Naive thymus-derived CD4-positive, alpha-beta T cell (primary cell): ENCODE measurements at regions not wholly inside any gene's neighbourhood (a gene's known extent, or its start where the extent isn't known, plus 50 kb on each side); places are given as distances from the start of the nearest gene placed in this dataset.

Source experiments
- ATAC-seq: fragments of 150-1000 bp; cut with Tn5 transposase; 2 replicates; pipeline ENCODE4 v1.10.0; 2021; ENCODE audit warnings: mild to moderate bottlenecking, moderate library complexity
- CTCF ChIA-PET: fragments of 350-600 bp; sonication (Branson Sonifier 250); formaldehyde crosslinking; loops from one replicate; lab custom pipeline; 2021; ENCODE audit warnings: antibody characterized with exemption; lab: Charles Lee
- POLR2A ChIA-PET: fragments of 350-600 bp; sonication (Branson Sonifier 250); formaldehyde crosslinking; loops from one replicate; lab custom pipeline; 2021; ENCODE audit warnings: antibody characterized with exemption, inconsistent platforms; lab: Charles Lee
- DNase-seq, 9 donors: peaks; one replicate each; pipeline versions ENCODE4 v3.0.0 to v3.0.0-alpha.2; 2020 to 2022; ENCODE audit warnings: mixed read lengths in 1 of 9
- H3K27ac ChIP-seq: one replicate; pipeline ENCODE4 v1.7.0; 2013; ENCODE audit warnings: mild to moderate bottlenecking, low read depth, low read length, moderate library complexity
- H3K27me3 ChIP-seq, 2 donors: one replicate each; pipeline ENCODE4 v1.7.0; 2013; ENCODE audit warnings: low read length in 2 of 2, mild to moderate bottlenecking in 2 of 2, moderate library complexity in 2 of 2; ENCODE audit not compliant: control insufficient read depth in 2 of 2, insufficient read depth in 2 of 2
- H3K36me3 ChIP-seq, 3 experiments: 1 replicate in 2 of 3; 2 replicates in 1 of 3; pipeline ENCODE4 v1.7.0; 2013; ENCODE audit warnings: low read length in 3 of 3, mild to moderate bottlenecking in 3 of 3, moderate library complexity in 1 of 3; ENCODE audit not compliant: insufficient read depth in 3 of 3, control insufficient read depth in 2 of 3
- H3K4me1 ChIP-seq, 2 donors: one replicate each; pipeline ENCODE4 v1.7.0; 2013; ENCODE audit warnings: low read length in 2 of 2, mild to moderate bottlenecking in 2 of 2, moderate library complexity in 1 of 2; ENCODE audit not compliant: control insufficient read depth in 2 of 2, insufficient read depth in 2 of 2
- H3K4me3 ChIP-seq: 2 replicates; pipeline ENCODE4 v1.7.0; 2013; ENCODE audit warnings: mild to moderate bottlenecking, low read length
- H3K9me3 ChIP-seq, 3 experiments: 1 replicate in 2 of 3; 2 replicates in 1 of 3; pipeline ENCODE4 v1.7.0; 2013; ENCODE audit warnings: low read length in 3 of 3; ENCODE audit not compliant: control insufficient read depth in 2 of 3
- H3K27ac Mint-ChIP-seq, 9 donors: one replicate each; pipeline ENCODE4 v1.8.0; 2020 to 2022; ENCODE audit warnings: mixed read lengths in 9 of 9, mild to moderate bottlenecking in 8 of 9, moderate library complexity in 5 of 9, inconsistent platforms in 2 of 9
- H3K27me3 Mint-ChIP-seq, 5 donors: one replicate each; pipeline ENCODE4 v1.8.0; 2021 to 2022; ENCODE audit warnings: mixed read lengths in 5 of 5, mild to moderate bottlenecking in 1 of 5
- H3K36me3 Mint-ChIP-seq, 5 donors: one replicate each; pipeline ENCODE4 v1.8.0; 2020 to 2022; ENCODE audit warnings: mixed read lengths in 5 of 5, mild to moderate bottlenecking in 3 of 5, inconsistent platforms in 1 of 5
- H3K4me1 Mint-ChIP-seq, 7 donors: one replicate each; pipeline ENCODE4 v1.8.0; 2020 to 2022; ENCODE audit warnings: mixed read lengths in 7 of 7, mild to moderate bottlenecking in 3 of 7, inconsistent platforms in 1 of 7
- H3K4me3 Mint-ChIP-seq, 10 donors: one replicate each; pipeline ENCODE4 v1.8.0; 2020 to 2022; ENCODE audit warnings: mild to moderate bottlenecking in 10 of 10, mixed read lengths in 10 of 10, moderate library complexity in 6 of 10, inconsistent platforms in 2 of 10
- H3K9me3 Mint-ChIP-seq, 11 donors: one replicate each; pipeline ENCODE4 v1.8.0; 2020 to 2022; ENCODE audit warnings: mixed read lengths in 11 of 11, mild to moderate bottlenecking in 4 of 11, inconsistent platforms in 1 of 11, moderate library complexity in 1 of 11
- intact Hi-C, 2 donors: fragments of 100-400 bp; cut with micrococcal nuclease; formaldehyde crosslinking; loops; one replicate each; pipeline ENCODE4 v1.15.1; 2023

DNA sequence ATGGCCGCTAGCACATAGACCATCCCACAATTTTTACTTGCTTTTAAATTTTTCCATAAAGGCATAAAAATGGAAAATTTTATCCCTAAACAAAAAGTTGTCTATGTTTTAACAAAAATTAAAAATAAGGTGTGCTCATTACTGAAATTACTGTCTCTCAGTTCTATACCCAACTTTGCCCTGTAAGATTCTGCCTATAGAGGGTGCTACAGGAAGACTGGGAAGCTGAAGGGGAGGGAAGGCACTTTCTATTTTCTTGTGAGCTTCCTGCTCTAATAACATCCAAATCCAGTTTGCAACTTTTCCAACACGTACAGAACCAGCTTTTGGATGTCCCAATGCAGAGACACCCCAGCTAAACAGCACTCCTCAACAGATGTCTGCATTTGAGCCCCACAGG lies 666.9 kb downstream of the PLCL1 start:
- no peak overlapping the region for H3K27ac Mint-ChIP-seq
- H3K27ac ChIP-seq, result no peak overlapping the region
- no peak overlapping the region for H3K4me3 ChIP-seq
- H3K4me1 ChIP-seq, result no peaks in the 10 kb centered on the region
- H3K4me3 Mint-ChIP-seq, result no peak overlapping the region
- intact Hi-C loops, result no loop called here
- no peaks in the 10 kb centered on the region for H3K4me1 Mint-ChIP-seq
- no peak for DNase-seq
- no peaks in the 10 kb centered on the region for H3K36me3 ChIP-seq
- ChIA-PET CTCF (no interaction called here), POLR2A (no interaction called here)
- H3K9me3 Mint-ChIP-seq, result peaks cover 0 to 12% (median 0%) of the 10 kb centered on the region in 11 donors
- H3K9me3 ChIP-seq, result no peaks in the 10 kb centered on the region
- no peak for ATAC-seq
- H3K27me3 ChIP-seq, result no peaks in the 10 kb centered on the region
- no peaks in the 10 kb centered on the region for H3K36me3 Mint-ChIP-seq
- H3K27me3 Mint-ChIP-seq, result peaks cover 0 to 5% (median 0%) of the 10 kb centered on the region in 5 donors

DNA sequence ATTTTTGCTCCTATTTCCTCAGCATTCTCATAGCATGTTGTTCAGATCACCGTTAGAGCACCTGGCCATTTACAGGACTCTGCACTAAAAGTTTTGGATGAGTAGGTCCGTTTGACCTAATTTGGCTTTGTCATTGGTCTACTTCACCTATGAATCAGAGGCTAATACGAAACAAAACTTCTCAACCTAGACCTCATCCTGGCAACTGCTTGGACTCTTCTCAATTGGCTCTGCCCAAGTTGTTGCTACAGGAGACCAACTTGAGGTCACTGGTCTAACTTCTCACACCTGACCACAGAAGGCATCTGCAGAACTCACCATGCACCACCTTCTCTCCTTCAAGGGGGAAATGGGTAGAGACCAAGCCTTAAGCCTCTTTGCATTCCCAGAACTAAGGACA lies 663.7 kb downstream of the PLCL1 start:
- Mint-ChIP-seq H3K36me3 (no peaks in the 10 kb centered on the region), H3K4me1 (no peaks in the 10 kb centered on the region), H3K9me3 (peaks cover 0 to 8% (median 0%) of the 10 kb centered on the region in 11 donors), H3K27me3 (peaks cover 0 to 9% (median 4%) of the 10 kb centered on the region in 5 donors), H3K27ac (no peak overlapping the region), H3K4me3 (no peak overlapping the region)
- no peaks in the 10 kb centered on the region for H3K9me3 ChIP-seq
- no peak for DNase-seq
- H3K4me1 ChIP-seq, result no peaks in the 10 kb centered on the region
- ChIA-PET CTCF (no interaction called here), POLR2A (no interaction called here)
- ATAC-seq, result no peak
- no peak overlapping the region for H3K27ac ChIP-seq
- H3K4me3 ChIP-seq, result no peak overlapping the region
- no peaks in the 10 kb centered on the region for H3K27me3 ChIP-seq
- H3K36me3 ChIP-seq, result no peaks in the 10 kb centered on the region
- intact Hi-C loops, result no loop called here

DNA sequence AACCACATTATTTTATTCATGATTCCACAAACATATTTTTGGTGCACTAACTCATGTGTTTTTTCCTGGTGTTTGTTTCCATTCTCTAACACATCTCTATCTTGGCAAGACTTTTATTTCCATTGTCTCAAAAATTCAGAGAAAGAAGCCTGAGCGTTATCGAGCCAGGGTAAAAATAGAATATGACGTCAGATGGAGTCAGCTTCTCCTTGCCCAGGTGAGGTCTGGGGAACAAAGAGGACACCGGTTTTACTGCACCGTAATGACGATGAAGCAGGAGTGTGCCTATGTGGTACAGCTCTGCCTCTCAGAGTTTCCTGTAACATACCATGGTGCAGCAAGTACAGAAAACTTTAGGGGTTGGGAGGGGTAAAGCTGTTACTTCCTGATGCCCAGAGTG lies 661.6 kb downstream of the PLCL1 start:
- ATAC-seq (no peak), DNase-seq (no peak)
- no peaks in the 10 kb centered on the region for H3K4me1 Mint-ChIP-seq
- CTCF ChIA-PET, result interaction anchor here (0.7 kb wide), 1 partner anchor 555 kb away, joined by 3 read pairs; no protein-coding TSS in a partner anchor
- no peaks in the 10 kb centered on the region for H3K36me3 Mint-ChIP-seq
- peaks cover 0 to 9% (median 4%) of the 10 kb centered on the region in 5 donors for H3K27me3 Mint-ChIP-seq
- no peak overlapping the region for H3K4me3 Mint-ChIP-seq
- Histone ChIP-seq H3K9me3 (no peaks in the 10 kb centered on the region), H3K4me3 (no peak overlapping the region), H3K27ac (no peak overlapping the region), H3K36me3 (no peaks in the 10 kb centered on the region), H3K27me3 (no peaks in the 10 kb centered on the region), H3K4me1 (no peaks in the 10 kb centered on the region)
- H3K27ac Mint-ChIP-seq, result no peak overlapping the region
- peaks cover 0 to 8% (median 0%) of the 10 kb centered on the region in 11 donors for H3K9me3 Mint-ChIP-seq
- POLR2A ChIA-PET, result no interaction called here
- intact Hi-C loops, result no loop called here

DNA sequence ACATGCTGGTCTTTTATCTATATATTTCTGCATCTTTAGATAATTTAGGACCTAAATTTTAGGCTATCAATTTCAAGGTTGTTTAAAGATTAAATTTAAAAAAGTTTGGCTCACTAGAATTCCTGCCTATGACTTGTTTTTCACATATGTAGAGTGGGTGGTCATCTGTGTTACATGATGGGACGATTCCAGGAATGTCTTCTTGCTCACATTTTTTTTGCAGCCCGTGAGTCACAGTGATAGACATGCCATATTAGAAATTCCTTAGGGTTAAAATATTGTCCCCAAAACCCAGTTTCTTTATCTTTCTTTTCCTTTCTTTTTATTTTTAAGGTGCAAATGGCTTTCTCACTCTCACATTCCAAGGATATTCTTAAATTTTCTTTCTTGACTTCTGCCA lies 652.0 kb downstream of the PLCL1 start:
- POLR2A ChIA-PET, result no interaction called here
- Mint-ChIP-seq H3K4me3 (no peak overlapping the region), H3K9me3 (peaks cover 0 to 2% (median 0%) of the 10 kb centered on the region in 11 donors), H3K36me3 (no peaks in the 10 kb centered on the region), H3K4me1 (no peaks in the 10 kb centered on the region), H3K27me3 (peaks cover 0 to 12% (median 6%) of the 10 kb centered on the region in 5 donors), H3K27ac (no peak overlapping the region)
- Histone ChIP-seq H3K9me3 (no peaks in the 10 kb centered on the region), H3K27ac (no peak overlapping the region), H3K4me3 (no peak overlapping the region), H3K27me3 (no peaks in the 10 kb centered on the region), H3K36me3 (no peaks in the 10 kb centered on the region), H3K4me1 (no peaks in the 10 kb centered on the region)
- DNase-seq (no peak), ATAC-seq (no peak)
- intact Hi-C loops, result no loop called here
- CTCF ChIA-PET, result no interaction called here

DNA sequence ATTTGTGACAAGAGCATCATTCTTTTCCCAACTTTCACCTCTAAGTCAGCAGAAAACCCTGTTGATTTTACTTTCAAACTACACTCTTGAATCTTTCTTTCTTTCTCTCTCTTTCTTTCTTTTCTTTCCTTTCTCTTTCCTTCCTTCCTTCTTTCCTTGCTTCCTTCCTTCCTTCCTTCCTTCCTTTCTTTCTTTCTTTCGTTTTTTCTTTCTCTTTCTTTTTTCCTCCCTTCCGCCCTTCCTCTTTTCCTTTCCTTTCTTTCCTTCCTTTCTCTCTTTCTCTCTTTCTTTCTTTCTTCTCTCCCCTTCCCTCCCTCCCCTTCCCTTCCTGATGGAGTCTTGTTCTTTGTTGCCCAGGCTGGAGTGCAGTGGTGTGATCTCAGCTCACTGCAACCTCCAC lies 649.5 kb downstream of the PLCL1 start:
- POLR2A ChIA-PET, result no interaction called here
- Histone ChIP-seq H3K4me1 (no peaks in the 10 kb centered on the region), H3K4me3 (no peak overlapping the region), H3K9me3 (no peaks in the 10 kb centered on the region), H3K27ac (no peak overlapping the region), H3K36me3 (no peaks in the 10 kb centered on the region), H3K27me3 (no peaks in the 10 kb centered on the region)
- Mint-ChIP-seq H3K4me1 (no peaks in the 10 kb centered on the region), H3K9me3 (peaks cover 0 to 4% (median 0%) of the 10 kb centered on the region in 11 donors), H3K27ac (no peak overlapping the region), H3K36me3 (no peaks in the 10 kb centered on the region), H3K4me3 (no peak overlapping the region), H3K27me3 (peaks cover 0 to 12% (median 6%) of the 10 kb centered on the region in 5 donors)
- no peak for ATAC-seq
- no peak for DNase-seq
- CTCF ChIA-PET, result no interaction called here
- intact Hi-C loops, result no loop called here

DNA sequence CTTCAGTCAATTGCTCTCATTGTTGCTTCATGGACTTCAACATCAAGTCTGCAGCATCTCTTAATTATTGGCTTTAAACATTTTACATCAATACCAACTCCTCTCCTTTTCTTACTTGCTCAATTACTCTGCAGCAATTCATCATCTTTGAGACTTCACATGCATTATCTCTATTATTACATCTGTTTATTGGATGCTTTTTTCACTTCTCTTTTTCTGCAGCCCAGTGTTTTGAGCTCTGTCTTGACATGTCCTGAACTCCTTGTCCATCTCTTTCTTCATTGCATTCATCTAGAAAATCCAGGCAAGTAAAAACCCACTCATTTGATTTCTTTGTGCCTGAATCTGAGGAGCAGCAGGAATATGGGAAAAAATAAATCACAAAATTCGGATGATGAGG lies 647.9 kb downstream of the PLCL1 start:
- H3K36me3 Mint-ChIP-seq, result no peaks in the 10 kb centered on the region
- H3K9me3 ChIP-seq, result no peaks in the 10 kb centered on the region
- ATAC-seq (no peak), DNase-seq (no peak)
- no peak overlapping the region for H3K27ac Mint-ChIP-seq
- H3K27me3 Mint-ChIP-seq, result peaks cover 0 to 12% (median 6%) of the 10 kb centered on the region in 5 donors
- H3K4me3 Mint-ChIP-seq, result no peak overlapping the region
- ChIA-PET CTCF (no interaction called here), POLR2A (no interaction called here)
- no peaks in the 10 kb centered on the region for H3K36me3 ChIP-seq
- no peak overlapping the region for H3K27ac ChIP-seq
- H3K4me1 ChIP-seq, result no peaks in the 10 kb centered on the region
- H3K4me1 Mint-ChIP-seq, result no peaks in the 10 kb centered on the region
- no peaks in the 10 kb centered on the region for H3K27me3 ChIP-seq
- intact Hi-C loops, result no loop called here
- H3K9me3 Mint-ChIP-seq, result peaks cover 0 to 4% (median 0%) of the 10 kb centered on the region in 11 donors
- no peak overlapping the region for H3K4me3 ChIP-seq

DNA sequence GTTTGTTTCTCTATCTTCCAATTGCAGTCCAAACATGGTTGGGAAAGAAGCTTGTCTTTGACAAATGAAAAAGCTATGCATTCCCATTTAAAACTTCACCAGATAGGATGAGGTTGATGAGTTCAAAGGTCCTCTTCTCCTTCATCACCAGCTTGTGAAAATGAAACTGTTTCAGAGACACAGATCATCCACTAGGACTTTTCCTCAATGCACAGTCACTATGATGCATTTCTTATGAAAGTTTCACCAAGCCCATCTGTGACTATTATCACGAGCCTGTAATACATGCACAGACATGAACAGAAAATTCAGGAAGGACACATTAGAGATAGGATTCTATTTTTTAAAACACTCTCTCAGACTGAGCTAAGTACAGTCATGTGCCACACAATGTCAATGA lies 644.4 kb downstream of the PLCL1 start:
- Histone ChIP-seq H3K4me1 (no peaks in the 10 kb centered on the region), H3K27ac (no peak overlapping the region), H3K36me3 (no peaks in the 10 kb centered on the region), H3K27me3 (no peaks in the 10 kb centered on the region), H3K9me3 (no peaks in the 10 kb centered on the region), H3K4me3 (no peak overlapping the region)
- Mint-ChIP-seq H3K27ac (no peak overlapping the region), H3K36me3 (no peaks in the 10 kb centered on the region), H3K4me3 (no peak overlapping the region), H3K27me3 (peaks cover 0 to 8% (median 0%) of the 10 kb centered on the region in 5 donors), H3K9me3 (peaks cover 0 to 3% (median 0%) of the 10 kb centered on the region in 11 donors), H3K4me1 (no peaks in the 10 kb centered on the region)
- DNase-seq (no peak), ATAC-seq (no peak)
- intact Hi-C loops, result no loop called here
- CTCF ChIA-PET, result no interaction called here
- POLR2A ChIA-PET, result no interaction called here
